ENCODE measurements at regions not wholly inside any gene's neighbourhood (a gene's known extent, or its start where the extent isn't known, plus 50 kb on each side); places are given as distances from the start of the nearest gene placed in this dataset.

DNA sequence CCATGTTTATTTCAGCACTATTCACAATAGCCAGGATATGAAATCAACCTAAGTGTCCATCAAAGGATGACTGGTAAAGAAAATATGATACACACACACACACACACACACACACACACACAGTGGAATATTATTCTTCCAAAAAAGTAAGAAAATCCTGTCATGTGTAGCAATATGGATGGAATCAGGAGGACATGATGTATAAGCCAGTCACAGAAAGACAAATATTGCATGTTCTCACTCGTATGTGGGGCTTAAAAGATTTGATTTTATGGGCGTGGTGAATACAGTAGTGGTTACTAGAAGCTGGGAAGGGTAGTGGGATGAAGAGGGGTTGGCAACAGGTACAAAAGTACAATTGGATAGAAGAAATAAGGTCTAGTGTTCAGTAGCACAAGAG is 207.0 kb upstream of the PRDM1 start:
- POLR2A ChIA-PET = no interaction called here
- H3K36me3 Mint-ChIP-seq = no peaks in the 10 kb centered on the region
- no peak overlapping the region for H3K4me3 Mint-ChIP-seq
- peaks cover 5 to 50% (median 8%) of the 10 kb centered on the region in 4 donors for H3K4me1 Mint-ChIP-seq
- ATAC-seq (no peak), DNase-seq (no peak)
- H3K9me3 Mint-ChIP-seq = no peaks in the 10 kb centered on the region
- H3K27ac Mint-ChIP-seq = no peak overlapping the region
- peaks cover 28 to 84% (median 47%) of the 10 kb centered on the region in 5 donors for H3K27me3 Mint-ChIP-seq

DNA sequence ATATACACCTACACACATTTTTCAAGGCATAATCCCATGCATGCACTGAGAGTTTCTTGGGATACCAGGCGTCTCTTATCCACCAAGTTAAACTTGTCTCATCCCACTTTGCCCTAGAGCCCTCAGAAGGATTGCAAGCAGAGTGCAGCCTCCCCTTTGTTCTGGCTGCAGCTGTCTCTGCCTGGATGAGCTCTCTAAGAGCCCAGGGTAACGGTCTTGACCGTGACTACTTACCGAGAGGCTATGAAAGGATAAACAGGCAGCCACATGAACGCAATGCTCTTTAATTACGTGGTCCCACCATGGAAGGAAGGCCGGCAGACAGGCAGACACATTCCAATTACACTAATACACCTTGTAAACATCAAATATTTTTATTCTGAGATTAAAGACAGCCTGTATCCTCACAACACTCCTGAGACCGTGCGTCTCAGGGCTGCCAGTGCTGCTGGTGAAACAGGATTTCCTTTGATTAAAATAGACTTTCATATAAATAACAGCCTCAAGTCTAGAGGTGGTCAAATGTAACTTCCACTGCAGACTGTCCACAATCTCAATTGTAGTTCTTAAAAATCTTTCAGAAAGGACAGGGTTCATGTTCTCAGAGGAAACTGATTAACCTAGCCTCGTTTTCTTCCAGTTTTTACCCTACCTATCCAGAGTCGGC is 210.0 kb upstream of the PRDM1 start:
- no peak for DNase-seq
- Mint-ChIP-seq H3K36me3 (peaks cover 0 to 4% (median 0%) of the 10 kb centered on the region in 3 donors), H3K9me3 (no peaks in the 10 kb centered on the region), H3K4me3 (no peak overlapping the region), H3K4me1 (peaks cover 5 to 40% (median 8%) of the 10 kb centered on the region in 4 donors), H3K27me3 (peaks cover 28 to 66% (median 36%) of the 10 kb centered on the region in 5 donors), H3K27ac (no peak overlapping the region)
- POLR2A ChIA-PET = no interaction called here
- ATAC-seq = no peak

DNA sequence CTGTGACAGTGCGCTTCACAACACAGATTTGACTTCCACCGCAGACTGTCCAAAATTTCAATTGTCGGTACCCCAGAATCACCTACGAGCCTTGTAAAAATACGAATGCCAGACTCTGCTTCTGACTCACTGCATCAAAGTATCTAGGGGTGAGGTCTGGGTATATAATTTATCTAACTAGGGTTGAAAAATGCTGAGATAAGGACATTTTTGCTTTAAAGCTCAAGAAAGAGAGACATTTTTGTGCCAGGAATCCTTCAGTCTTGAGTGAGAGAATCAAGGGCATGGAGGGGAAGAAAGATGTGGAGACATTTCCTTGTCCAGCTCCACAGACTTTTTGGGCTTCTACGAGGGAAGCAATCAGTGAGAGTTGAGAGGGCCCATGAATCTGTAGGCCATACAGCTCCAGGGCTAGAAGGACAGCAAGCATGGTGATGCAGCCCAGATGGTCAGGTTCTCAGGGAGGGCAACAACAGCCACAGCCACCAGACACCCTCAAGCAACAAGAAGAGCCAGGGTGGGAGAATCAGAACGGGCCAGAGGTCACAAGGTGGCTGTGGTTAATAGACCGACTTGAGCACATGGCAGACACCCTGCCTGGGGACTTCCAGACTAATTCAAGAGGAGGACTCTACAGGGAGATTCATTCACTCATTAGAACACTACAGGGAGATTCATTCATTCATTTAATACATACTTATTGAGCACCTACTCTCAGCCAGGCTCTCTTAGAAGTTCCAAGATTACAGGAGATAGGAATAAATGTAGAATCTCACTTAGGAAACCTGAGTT is 211.1 kb upstream of the PRDM1 start:
- Mint-ChIP-seq H3K27ac (no peak overlapping the region), H3K4me1 (peaks cover under 1 to 35% (median 2%) of the 10 kb centered on the region in 4 donors), H3K9me3 (no peaks in the 10 kb centered on the region), H3K27me3 (peaks cover 25 to 57% (median 27%) of the 10 kb centered on the region in 5 donors), H3K4me3 (no peak overlapping the region), H3K36me3 (peaks cover 0 to 4% (median 0%) of the 10 kb centered on the region in 3 donors)
- POLR2A ChIA-PET = no interaction called here
- DNase-seq (no peak), ATAC-seq (no peak)

DNA sequence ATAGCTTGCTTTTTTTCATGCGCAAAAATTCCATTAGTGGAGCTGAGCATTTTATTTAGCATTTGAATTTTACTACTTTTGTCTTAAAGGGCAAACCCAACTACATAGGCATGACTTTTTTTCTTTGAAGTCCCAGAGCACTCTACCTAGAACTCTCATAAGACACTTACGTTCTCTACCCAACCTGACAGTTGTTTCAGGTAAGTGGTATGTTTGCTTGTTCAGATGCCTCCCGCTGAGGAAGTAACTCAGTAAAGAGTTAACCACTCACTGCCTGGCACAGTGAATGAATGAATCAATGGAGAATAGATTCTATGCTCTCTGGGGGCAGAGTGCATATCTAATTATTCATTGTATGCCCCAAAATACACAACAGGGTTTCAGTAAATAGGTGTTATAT is 212.3 kb upstream of the PRDM1 start:
- no peaks in the 10 kb centered on the region for H3K9me3 Mint-ChIP-seq
- ATAC-seq (no peak), DNase-seq (no peak)
- peaks cover 0 to 4% (median 0%) of the 10 kb centered on the region in 3 donors for H3K36me3 Mint-ChIP-seq
- POLR2A ChIA-PET = no interaction called here
- no peak overlapping the region for H3K4me3 Mint-ChIP-seq
- H3K27me3 Mint-ChIP-seq = peaks cover 21 to 53% (median 24%) of the 10 kb centered on the region in 5 donors
- H3K4me1 Mint-ChIP-seq = peaks cover 0 to 36% (median 0%) of the 10 kb centered on the region in 4 donors
- H3K27ac Mint-ChIP-seq = no peak overlapping the region

DNA sequence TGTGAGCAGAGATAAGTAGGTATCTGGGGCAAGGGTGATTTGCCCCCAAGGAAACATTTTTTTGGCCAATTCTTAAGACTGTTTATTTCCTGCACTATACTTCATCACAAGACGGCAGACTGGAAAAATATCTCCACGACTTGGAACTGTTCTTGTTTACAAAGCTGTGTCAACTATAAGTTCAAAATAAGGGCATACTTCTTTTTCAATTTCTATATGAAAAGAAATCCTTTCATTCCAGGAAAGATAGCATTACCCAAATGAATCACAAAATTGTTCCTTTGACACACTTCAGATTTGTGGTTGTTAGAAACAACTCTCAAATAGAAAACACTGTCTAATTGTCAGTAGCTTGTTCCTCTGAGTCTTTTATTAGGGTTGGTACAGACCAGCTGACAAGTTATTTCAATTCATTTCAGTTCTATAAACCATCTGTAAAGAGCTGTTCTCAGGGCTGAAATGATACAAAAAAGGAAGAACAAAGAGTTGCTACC is 212.9 kb upstream of the PRDM1 start:
- Mint-ChIP-seq H3K4me1 (peaks cover 0 to 37% (median 0%) of the 10 kb centered on the region in 4 donors), H3K27me3 (peaks cover 17 to 47% (median 19%) of the 10 kb centered on the region in 5 donors), H3K36me3 (peaks cover 0 to 4% (median 0%) of the 10 kb centered on the region in 3 donors), H3K27ac (no peak overlapping the region), H3K9me3 (no peaks in the 10 kb centered on the region), H3K4me3 (no peak overlapping the region)
- DNase-seq (no peak), ATAC-seq (no peak)
- POLR2A ChIA-PET = no interaction called here

DNA sequence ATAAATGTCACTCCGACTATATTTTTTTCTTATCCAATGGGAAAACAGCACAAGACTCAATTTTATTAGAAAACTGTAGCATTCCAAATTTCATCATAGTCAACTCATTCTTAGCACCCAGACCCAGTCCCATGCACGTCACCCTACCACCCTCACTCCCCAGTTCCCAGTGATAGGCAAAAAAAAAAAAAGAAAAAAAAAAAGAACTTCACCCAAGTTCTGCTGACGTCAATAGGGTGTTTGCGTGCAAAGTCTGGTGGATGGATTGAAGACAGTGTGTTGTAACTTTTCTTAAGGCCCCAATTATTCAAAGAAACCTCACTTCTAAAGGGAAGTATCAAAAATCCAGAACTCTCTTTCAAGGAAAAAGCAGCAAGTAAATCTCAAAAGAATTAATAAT is 213.9 kb upstream of the PRDM1 start:
- Mint-ChIP-seq H3K27me3 (peaks cover 14 to 45% (median 21%) of the 10 kb centered on the region in 5 donors), H3K36me3 (peaks cover 0 to 4% (median 0%) of the 10 kb centered on the region in 3 donors), H3K9me3 (no peaks in the 10 kb centered on the region), H3K27ac (no peak overlapping the region), H3K4me3 (no peak overlapping the region), H3K4me1 (peaks cover 0 to 43% (median 0%) of the 10 kb centered on the region in 4 donors)
- no peak for ATAC-seq
- DNase-seq = no peak
- POLR2A ChIA-PET = no interaction called here

DNA sequence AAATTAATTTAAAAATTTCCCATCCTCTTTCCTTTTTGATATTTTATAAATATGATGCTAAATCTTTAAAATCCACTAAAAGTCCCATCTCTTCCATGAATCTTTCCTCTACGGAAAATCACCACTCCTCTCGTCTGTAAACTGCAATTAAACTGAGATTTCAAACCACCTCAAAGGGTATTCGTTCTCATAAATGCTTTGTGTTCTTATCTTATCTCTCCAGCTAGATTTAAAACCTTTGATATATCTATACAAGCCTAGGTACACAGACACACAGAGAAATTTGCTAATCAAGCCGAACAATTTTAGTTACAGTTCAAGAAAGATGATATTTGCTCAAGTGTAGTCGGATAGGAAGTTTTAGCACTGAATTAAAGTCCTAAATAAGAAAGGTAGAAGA is 214.6 kb upstream of the PRDM1 start:
- peaks cover 0 to 4% (median 0%) of the 10 kb centered on the region in 3 donors for H3K36me3 Mint-ChIP-seq

DNA sequence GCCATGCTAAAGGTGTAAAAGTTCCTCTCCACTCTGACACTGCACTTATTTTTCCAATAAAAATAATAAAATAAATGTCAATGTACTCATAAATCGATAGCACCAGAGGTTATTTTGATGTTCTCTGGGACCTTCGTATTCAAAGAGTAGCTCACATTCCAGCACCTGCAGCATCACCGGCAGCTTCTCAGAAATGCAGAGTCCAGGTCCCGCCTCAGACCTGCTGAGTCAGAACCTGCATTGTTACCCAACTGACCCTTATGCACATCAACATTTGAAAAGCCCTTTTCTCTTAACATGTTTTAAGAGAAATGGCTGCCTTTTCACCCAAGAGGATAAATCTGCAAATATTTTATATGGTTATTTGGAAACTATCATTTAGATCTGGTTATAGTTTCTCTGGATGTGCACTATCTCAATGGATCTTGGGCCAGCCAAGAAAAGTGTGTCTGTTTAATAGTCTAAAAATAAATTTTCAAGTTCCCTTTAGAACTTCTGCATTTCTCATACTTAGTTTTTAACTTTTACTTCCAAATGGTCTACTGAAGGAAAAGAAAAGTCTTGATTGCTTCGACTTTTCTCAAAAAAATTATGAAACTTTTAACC is 216.2 kb upstream of the PRDM1 start:
- DNase-seq = no peak
- H3K4me1 Mint-ChIP-seq = peaks cover 0 to 25% (median 0%) of the 10 kb centered on the region in 4 donors
- H3K36me3 Mint-ChIP-seq = peaks cover 0 to 4% (median 0%) of the 10 kb centered on the region in 3 donors
- ATAC-seq = no peak
- peaks cover 11 to 40% (median 18%) of the 10 kb centered on the region in 5 donors for H3K27me3 Mint-ChIP-seq
- no peaks in the 10 kb centered on the region for H3K9me3 Mint-ChIP-seq
- POLR2A ChIA-PET = no interaction called here
- no peak overlapping the region for H3K4me3 Mint-ChIP-seq
- H3K27ac Mint-ChIP-seq = no peak overlapping the region

More for the DNA sequence above, 214.6 kb upstream of the PRDM1 start:
- no peaks in the 10 kb centered on the region for H3K9me3 Mint-ChIP-seq
- POLR2A ChIA-PET = no interaction called here
- DNase-seq (no peak), ATAC-seq (no peak)
- H3K27me3 Mint-ChIP-seq = peaks cover 14 to 43% (median 21%) of the 10 kb centered on the region in 5 donors
- no peak overlapping the region for H3K27ac Mint-ChIP-seq
- no peak overlapping the region for H3K4me3 Mint-ChIP-seq
- H3K4me1 Mint-ChIP-seq = peaks cover 0 to 39% (median 0%) of the 10 kb centered on the region in 4 donors

DNA sequence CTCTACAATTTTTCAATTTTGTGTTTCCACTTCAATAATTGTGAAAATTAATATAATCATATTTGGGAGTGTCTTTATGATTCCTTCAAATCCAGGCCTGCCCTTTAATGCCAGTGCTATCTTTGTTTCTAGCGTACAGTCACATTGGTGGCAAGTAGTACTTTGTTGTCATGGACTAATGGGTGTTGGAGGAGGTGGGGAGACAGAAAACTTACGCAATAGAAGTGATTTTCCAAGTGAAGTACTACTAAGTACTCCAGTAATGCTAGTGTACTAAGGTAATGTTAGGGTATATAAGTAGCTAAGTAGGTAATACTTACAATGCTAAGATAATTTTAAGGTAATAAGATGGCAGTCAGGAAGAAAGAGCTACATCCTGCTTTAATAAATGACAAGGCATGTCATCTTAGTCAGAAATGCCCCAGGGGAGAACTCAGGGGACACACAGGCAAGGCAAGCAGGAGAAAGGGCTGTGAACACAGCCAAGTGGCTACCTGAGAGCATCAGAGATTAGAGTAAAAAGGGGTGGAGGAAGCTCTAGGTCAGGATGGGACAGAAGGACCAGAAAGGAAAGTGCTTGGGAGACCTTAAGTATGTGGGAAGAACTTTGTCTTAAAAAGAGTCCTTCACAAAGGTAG is 217.2 kb upstream of the PRDM1 start:
- DNase-seq (no peak), ATAC-seq (no peak)
- Mint-ChIP-seq H3K27me3 (peaks cover 11 to 36% (median 17%) of the 10 kb centered on the region in 5 donors), H3K9me3 (no peaks in the 10 kb centered on the region), H3K27ac (no peak overlapping the region), H3K4me3 (no peak overlapping the region), H3K36me3 (peaks cover 0 to 4% (median 0%) of the 10 kb centered on the region in 3 donors), H3K4me1 (peaks cover 0 to 24% (median 0%) of the 10 kb centered on the region in 4 donors)
- POLR2A ChIA-PET = no interaction called here

DNA sequence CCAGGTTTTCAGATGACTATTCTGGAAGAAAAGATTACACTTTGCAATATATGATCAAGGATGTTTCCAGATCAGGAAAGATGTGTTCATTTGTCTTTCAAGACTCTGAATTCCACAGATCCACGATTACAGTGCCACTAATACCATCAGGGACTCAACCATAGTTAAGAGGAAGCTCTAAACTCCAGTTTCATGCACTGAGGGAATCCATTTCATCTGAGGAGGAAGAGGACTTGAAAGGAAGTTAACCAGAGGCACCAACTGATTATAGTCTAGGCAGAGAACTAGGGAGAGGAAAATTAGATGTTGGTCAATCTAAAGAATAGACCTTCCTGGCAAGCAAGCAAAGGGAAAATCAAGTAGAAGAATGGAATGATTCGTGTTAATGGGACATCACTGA is 218.3 kb upstream of the PRDM1 start:
- POLR2A ChIA-PET = no interaction called here
- no peaks in the 10 kb centered on the region for H3K9me3 Mint-ChIP-seq
- no peak for ATAC-seq
- H3K27ac Mint-ChIP-seq = no peak overlapping the region
- H3K36me3 Mint-ChIP-seq = peaks cover 0 to 4% (median 0%) of the 10 kb centered on the region in 3 donors
- H3K27me3 Mint-ChIP-seq = peaks cover 11 to 36% (median 14%) of the 10 kb centered on the region in 5 donors
- peaks cover 0 to 25% (median 0%) of the 10 kb centered on the region in 4 donors for H3K4me1 Mint-ChIP-seq
- no peak for DNase-seq
- no peak overlapping the region for H3K4me3 Mint-ChIP-seq

DNA sequence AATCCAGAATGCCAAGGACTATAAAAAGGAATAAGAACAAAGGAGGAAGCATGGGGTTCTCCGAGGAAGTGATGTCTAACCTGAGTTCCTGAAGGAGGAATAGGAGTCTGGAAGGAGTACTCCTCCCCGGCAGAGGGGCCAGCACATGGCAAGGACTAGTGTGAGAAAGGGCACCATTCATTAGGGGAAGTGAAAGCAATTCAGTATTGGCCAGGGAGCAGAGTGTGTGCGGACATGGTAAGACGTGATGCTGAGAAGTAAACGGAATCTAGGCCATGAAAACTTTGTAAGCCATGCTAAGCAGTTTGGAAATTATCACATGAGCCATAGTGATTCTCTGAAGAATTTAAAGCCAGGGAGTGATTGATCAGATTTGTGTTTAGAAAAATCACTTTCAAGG is 218.9 kb upstream of the PRDM1 start:
- DNase-seq = no peak
- no peaks in the 10 kb centered on the region for H3K9me3 Mint-ChIP-seq
- H3K4me1 Mint-ChIP-seq = peaks cover 0 to 28% (median 0%) of the 10 kb centered on the region in 4 donors
- peaks cover 0 to 4% (median 0%) of the 10 kb centered on the region in 3 donors for H3K36me3 Mint-ChIP-seq
- no peak overlapping the region for H3K27ac Mint-ChIP-seq
- no peak for ATAC-seq
- no peak overlapping the region for H3K4me3 Mint-ChIP-seq
- POLR2A ChIA-PET = no interaction called here
- H3K27me3 Mint-ChIP-seq = peaks cover 8 to 36% (median 12%) of the 10 kb centered on the region in 5 donors

DNA sequence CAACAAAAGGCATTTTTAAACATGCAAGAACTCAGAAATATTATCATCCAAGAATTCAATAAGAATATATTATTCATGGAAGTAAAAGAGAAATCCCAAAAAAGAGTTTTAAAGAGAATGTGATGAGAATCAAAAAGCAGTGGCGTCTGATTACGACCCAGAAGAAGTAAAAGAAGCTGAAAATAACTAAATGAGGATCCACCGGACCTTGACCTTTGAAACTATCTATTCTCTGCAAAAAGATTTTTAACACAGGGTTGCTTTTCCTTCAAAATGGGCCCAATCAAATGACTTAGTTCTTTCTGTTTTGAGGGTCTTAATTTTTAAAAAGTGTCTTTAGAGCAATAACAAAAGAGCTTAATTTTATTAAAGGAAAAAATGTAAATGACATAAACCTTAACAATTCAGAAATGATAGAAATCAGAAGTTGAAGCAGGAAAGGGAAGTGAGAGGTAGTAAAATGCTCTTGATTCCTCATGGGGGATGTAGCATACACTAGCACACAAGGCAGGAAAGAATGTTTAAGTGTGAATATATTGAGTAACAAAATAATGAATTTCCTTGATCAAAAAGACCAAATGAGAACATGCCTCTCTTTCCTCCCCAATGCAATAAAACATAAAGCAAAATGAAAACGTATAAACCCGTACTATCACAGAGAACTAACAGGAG is 223.1 kb upstream of the PRDM1 start:
- DNase-seq (no peak), ATAC-seq (no peak)
- POLR2A ChIA-PET = no interaction called here
- no peak overlapping the region for H3K27ac Mint-ChIP-seq
- H3K9me3 Mint-ChIP-seq = peaks cover 0 to 9% (median 0%) of the 10 kb centered on the region in 9 donors
- peaks cover 0 to 17% (median 0%) of the 10 kb centered on the region in 4 donors for H3K4me1 Mint-ChIP-seq
- peaks cover 3 to 24% (median 10%) of the 10 kb centered on the region in 5 donors for H3K27me3 Mint-ChIP-seq
- H3K4me3 Mint-ChIP-seq = no peak overlapping the region
- peaks cover 0 to 6% (median 0%) of the 10 kb centered on the region in 3 donors for H3K36me3 Mint-ChIP-seq
